Left ventricle myocardium inferior (tissue), 1 donor: ENCODE measurements at regions not wholly inside any gene's neighbourhood (a gene's known extent, or its start where the extent isn't known, plus 50 kb on each side); places are given as distances from the start of the nearest gene placed in this dataset.

Experiments
- DNase-seq: peaks from one replicate; pipeline ENCODE4 v3.0.0-alpha.2; 2020
- H3K27ac ChIP-seq: fragments of 200-600 bp; replicated peaks from 2 replicates; pipeline ENCODE4 v1.8.0; 2021
- H3K27me3 ChIP-seq: fragments of 200-600 bp; 2 replicates; pipeline ENCODE4 v1.8.0; 2021; ENCODE audit warnings: low read depth
- H3K36me3 ChIP-seq: fragments of 200-600 bp; 2 replicates; pipeline ENCODE4 v1.8.0; 2021
- H3K4me1 ChIP-seq: fragments of 200-600 bp; 2 replicates; pipeline ENCODE4 v1.8.0; 2021
- H3K4me3 ChIP-seq: fragments of 200-600 bp; 2 replicates; pipeline ENCODE4 v1.8.0; 2021; ENCODE audit warnings: mild to moderate bottlenecking, moderate library complexity
- H3K9me3 ChIP-seq: fragments of 200-600 bp; replicated peaks from 2 replicates; pipeline ENCODE4 v1.8.0; 2021
- CTCF ChIP-seq: fragments of 200-600 bp; IDR thresholded peaks from 2 replicates; pipeline ENCODE4 v1.8.0; 2021; ENCODE audit warnings: antibody characterized with exemption, mild to moderate bottlenecking, borderline replicate concordance
- intact Hi-C: fragments of 100-400 bp; cut with micrococcal nuclease; formaldehyde crosslinking; loops from one replicate; pipeline ENCODE4 v1.11.0; 2022
- donor health status: DM: no; HTN: yes; CAD: no; lungs with severe emphysema.

GRCh38 chr7:88377434-88377833, 70.7 kb upstream of the STEAP4 start:
- no peak overlapping the region for H3K4me3 ChIP-seq
- H3K27ac ChIP-seq = no peak overlapping the region
- H3K9me3 ChIP-seq = peaks cover 14% of the 10 kb centered on the region
- no peak for TF ChIP-seq CTCF
- no peaks in the 10 kb centered on the region for H3K36me3 ChIP-seq
- H3K4me1 ChIP-seq = no peaks in the 10 kb centered on the region
- intact Hi-C loops = no loop called here
- no peak for DNase-seq
- no peaks in the 10 kb centered on the region for H3K27me3 ChIP-seq

DNA sequence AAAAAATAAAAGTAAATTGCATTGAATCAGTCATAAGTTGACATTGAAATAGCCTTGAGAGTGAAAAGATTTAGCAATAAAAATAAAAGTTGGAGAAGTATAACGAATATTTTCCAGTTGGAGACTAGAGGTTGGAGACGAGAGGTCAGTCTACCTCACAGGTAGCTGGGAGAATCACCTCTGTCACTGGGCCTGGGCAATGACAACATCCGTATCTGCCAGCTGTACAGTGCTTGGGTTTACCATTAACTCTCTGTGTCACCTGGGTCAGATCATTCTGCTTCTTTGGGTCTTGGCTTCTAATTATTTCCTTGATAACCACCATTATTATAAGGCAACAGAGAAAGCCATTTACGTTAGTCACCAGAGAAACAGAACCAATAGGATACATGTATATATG, 62.0 kb upstream of the STEAP4 start:
- no peak for DNase-seq
- peaks cover 7% of the 10 kb centered on the region for H3K9me3 ChIP-seq
- no peaks in the 10 kb centered on the region for H3K36me3 ChIP-seq
- no peaks in the 10 kb centered on the region for H3K27me3 ChIP-seq
- H3K4me3 ChIP-seq = no peak overlapping the region
- intact Hi-C loops = no loop called here
- TF ChIP-seq CTCF = no peak
- H3K4me1 ChIP-seq = no peaks in the 10 kb centered on the region
- H3K27ac ChIP-seq = no peak overlapping the region

GRCh38 chr7:88366845-88367244, 60.2 kb upstream of the STEAP4 start:
- Histone ChIP-seq H3K4me3 (no peak overlapping the region), H3K27me3 (no peaks in the 10 kb centered on the region), H3K27ac (no peak overlapping the region), H3K36me3 (no peaks in the 10 kb centered on the region), H3K9me3 (peaks cover 7% of the 10 kb centered on the region), H3K4me1 (no peaks in the 10 kb centered on the region)
- no peak for TF ChIP-seq CTCF
- intact Hi-C loops = no loop called here
- no peak for DNase-seq

DNA sequence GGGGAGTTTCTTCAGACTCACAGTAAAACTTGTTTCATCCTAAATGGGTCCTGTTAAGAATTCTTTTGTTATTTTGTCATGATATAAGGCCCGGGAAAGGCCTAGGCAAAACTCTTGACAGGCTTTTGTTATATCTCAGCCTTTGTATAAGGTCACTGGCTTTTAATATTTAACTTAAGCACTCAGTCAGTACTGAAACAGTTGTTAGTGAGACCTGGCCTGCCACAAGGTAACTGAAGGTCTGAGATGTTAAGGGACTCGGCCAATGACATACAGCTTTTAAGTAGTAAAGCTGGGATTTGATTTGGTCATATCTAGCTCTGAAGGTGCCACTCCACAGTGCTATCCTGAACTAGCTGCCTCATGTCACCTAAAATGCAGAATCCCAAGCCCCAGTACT, 57.2 kb upstream of the STEAP4 start:
- Histone ChIP-seq H3K36me3 (no peaks in the 10 kb centered on the region), H3K27me3 (no peaks in the 10 kb centered on the region), H3K4me1 (no peaks in the 10 kb centered on the region), H3K27ac (no peak overlapping the region), H3K4me3 (no peak overlapping the region), H3K9me3 (no peaks in the 10 kb centered on the region)
- intact Hi-C loops = no loop called here
- no peak for DNase-seq
- TF ChIP-seq CTCF = no peak

DNA sequence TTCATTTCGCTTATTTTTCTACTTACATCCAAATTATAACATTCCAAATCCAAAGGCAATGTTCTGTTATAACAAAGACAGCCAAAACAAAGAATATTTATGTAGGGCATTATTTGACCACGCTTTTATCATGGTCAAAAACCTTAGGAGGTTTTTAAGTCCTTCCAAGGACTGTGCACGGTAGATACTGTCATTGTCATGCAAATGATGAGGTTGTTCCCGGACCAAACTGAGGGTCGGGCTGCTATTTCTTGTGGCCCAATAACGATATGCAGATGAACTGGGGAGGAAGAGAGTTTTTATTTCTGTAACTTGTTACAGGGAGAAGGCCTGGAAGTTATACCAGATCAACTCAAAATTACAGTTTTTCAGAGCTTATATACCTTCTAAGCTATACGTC, 56.6 kb upstream of the STEAP4 start:
- no peak for DNase-seq
- Histone ChIP-seq H3K36me3 (no peaks in the 10 kb centered on the region), H3K9me3 (no peaks in the 10 kb centered on the region), H3K4me1 (no peaks in the 10 kb centered on the region), H3K27ac (no peak overlapping the region), H3K4me3 (no peak overlapping the region), H3K27me3 (no peaks in the 10 kb centered on the region)
- no peak for TF ChIP-seq CTCF
- intact Hi-C loops = no loop called here

DNA sequence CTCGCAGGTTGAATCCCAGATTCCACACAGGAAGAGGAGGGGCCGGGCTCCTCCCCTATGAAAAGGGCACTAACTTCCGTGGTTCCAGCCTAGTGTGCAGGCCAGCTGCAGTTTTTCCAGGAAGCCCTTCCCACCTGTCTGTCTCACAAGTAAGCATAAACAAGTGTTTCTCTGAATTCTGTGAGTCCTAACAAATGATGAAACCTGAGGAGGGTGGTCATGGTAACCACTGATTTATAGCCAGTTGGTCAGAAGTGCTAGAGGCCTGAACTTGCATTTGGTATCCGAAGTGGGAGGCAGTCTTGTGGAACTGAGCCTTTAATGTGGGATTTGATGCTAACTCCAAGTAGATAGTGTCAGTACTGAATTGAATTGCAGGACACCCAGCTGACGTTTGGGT, 54.7 kb upstream of the STEAP4 start:
- DNase-seq = no peak
- TF ChIP-seq CTCF = no peak
- H3K27ac ChIP-seq = no peak overlapping the region
- no peaks in the 10 kb centered on the region for H3K27me3 ChIP-seq
- no peaks in the 10 kb centered on the region for H3K36me3 ChIP-seq
- no peaks in the 10 kb centered on the region for H3K9me3 ChIP-seq
- intact Hi-C loops = no loop called here
- peaks cover 5% of the 10 kb centered on the region for H3K4me1 ChIP-seq
- no peak overlapping the region for H3K4me3 ChIP-seq
